SK-N-MC (cell line): ENCODE measurements at regions not wholly inside any gene's neighbourhood (a gene's known extent, or its start where the extent isn't known, plus 50 kb on each side); places are given as distances from the start of the nearest gene placed in this dataset.

Experiments
- EZH2 ChIP-seq: fragments of 200-600 bp; sonication (generic); IDR thresholded peaks from one replicate; pipeline ENCODE4 v1.6.1; 2017; ENCODE audit warnings: antibody characterized with exemption
- FOXP2 ChIP-seq: optimal IDR thresholded peaks from 2 replicates; pipeline ENCODE3; 2011; ENCODE audit warnings: mild to moderate bottlenecking, moderate library complexity; ENCODE audit not compliant: insufficient read depth; ENCODE audit errors: extremely low read length, control extremely low read depth
- POLR2AphosphoS5 ChIP-seq: IDR thresholded peaks from 2 replicates; pipeline ENCODE4 v1.6.1; 2012; ENCODE audit warnings: mild to moderate bottlenecking, low read depth, low read length, borderline replicate concordance

- TF ChIP-seq EZH2 (no peak), POLR2AphosphoS5 (no peak), FOXP2 (no peak)
These were observed 66.2 kb upstream of the GRID2 start for GRCh38 chr4:92237559-92237958.
